DND-41 (cell line): ENCODE measurements at regions not wholly inside any gene's neighbourhood (a gene's known extent, or its start where the extent isn't known, plus 50 kb on each side); places are given as distances from the start of the nearest gene placed in this dataset.

Source experiments
- ATAC-seq: fragments of 200-7000 bp; cut with Tn5 transposase; 3 replicates; pipeline ENCODE4 v1.9.1; 2021; ENCODE audit warnings: low read depth; ENCODE audit not compliant: insufficient read depth
- DNase-seq: peaks from one replicate; pipeline ENCODE4 v3.0.0-alpha.2; 2020
- H2AFZ ChIP-seq: 2 replicates; pipeline ENCODE4 v1.6.0; 2012; ENCODE audit warnings: low read depth, low read length
- H3K27ac ChIP-seq: 2 replicates; pipeline ENCODE4 v1.5.1; 2012; ENCODE audit warnings: low read length, inconsistent platforms
- H3K27me3 ChIP-seq: fragments of 200-600 bp; sonication (generic); 2 replicates; pipeline ENCODE4 v1.6.0; 2012; ENCODE audit warnings: low read length, mild to moderate bottlenecking, inconsistent platforms; ENCODE audit not compliant: insufficient read depth, poor library complexity
- H3K36me3 ChIP-seq: 2 replicates; pipeline ENCODE4 v1.5.1; 2012; ENCODE audit warnings: low read length, inconsistent platforms; ENCODE audit not compliant: insufficient read depth
- H3K4me1 ChIP-seq: 2 replicates; pipeline ENCODE4 v1.5.1; 2012; ENCODE audit warnings: mild to moderate bottlenecking, low read length; ENCODE audit not compliant: insufficient read depth
- H3K4me2 ChIP-seq: 2 replicates; pipeline ENCODE4 v1.6.0; 2012; ENCODE audit warnings: mild to moderate bottlenecking, moderate library complexity, low read length, inconsistent platforms; ENCODE audit not compliant: insufficient read depth
- H3K4me3 ChIP-seq, 2 experiments: fragments of 200-600 bp in 1 of 2; shearing (Covaris generic) in 1 of 2; 2 replicates each; pipeline ENCODE4 v1.5.1; 2012 to 2016; ENCODE audit warnings: inconsistent platforms in 2 of 2, low read length in 2 of 2, mild to moderate bottlenecking in 2 of 2, low read depth in 1 of 2, moderate library complexity in 1 of 2
- H3K79me2 ChIP-seq: 2 replicates; pipeline ENCODE4 v1.6.0; 2012; ENCODE audit warnings: low read length, inconsistent platforms; ENCODE audit not compliant: insufficient read depth
- H3K9ac ChIP-seq: 2 replicates; pipeline ENCODE4 v1.6.0; 2012; ENCODE audit warnings: low read depth, mild to moderate bottlenecking, inconsistent platforms, low read length, moderate library complexity
- H3K9me3 ChIP-seq: 2 replicates; pipeline ENCODE4 v1.5.1; 2012; ENCODE audit warnings: low read length, moderate library complexity, mild to moderate bottlenecking, inconsistent platforms; ENCODE audit not compliant: insufficient read depth, severe bottlenecking
- H4K20me1 ChIP-seq: 2 replicates; pipeline ENCODE4 v1.6.0; 2012; ENCODE audit warnings: low read length; ENCODE audit not compliant: insufficient read depth
- CTCF ChIP-seq: IDR thresholded peaks from 2 replicates; pipeline ENCODE4 v1.5.1; 2012; ENCODE audit warnings: borderline replicate concordance, low read length, moderate library complexity, mild to moderate bottlenecking; ENCODE audit not compliant: poor library complexity, severe bottlenecking; ENCODE audit errors: extremely low read depth
- EZH2 ChIP-seq: IDR thresholded peaks from 3 replicates; pipeline ENCODE4 v1.6.1; 2012; ENCODE audit warnings: borderline replicate concordance, low read depth, mild to moderate bottlenecking, moderate library complexity, low read length, inconsistent platforms; ENCODE audit not compliant: severe bottlenecking

- no peak overlapping the region for H3K27ac ChIP-seq
- no peaks in the 10 kb centered on the region for H4K20me1 ChIP-seq
- no peak overlapping the region for H3K4me3 ChIP-seq
- H3K9ac ChIP-seq, result no peak overlapping the region
- no peaks in the 10 kb centered on the region for H3K4me1 ChIP-seq
- no peaks in the 10 kb centered on the region for H3K79me2 ChIP-seq
- no peaks in the 10 kb centered on the region for H3K36me3 ChIP-seq
- DNase-seq (no peak), ATAC-seq (no peak)
- H2AFZ ChIP-seq, result no peak overlapping the region
- no peaks in the 10 kb centered on the region for H3K27me3 ChIP-seq
- no peak overlapping the region for H3K4me2 ChIP-seq
- peaks cover 12% of the 10 kb centered on the region for H3K9me3 ChIP-seq
- TF ChIP-seq EZH2 (no peak), CTCF (no peak)
Observed at GRCh38 chr10:63986536-63986935, 465.3 kb downstream of the REEP3 start.

- no peaks in the 10 kb centered on the region for H3K79me2 ChIP-seq
- no peak overlapping the region for H2AFZ ChIP-seq
- H3K4me3 ChIP-seq, result no peak overlapping the region
- TF ChIP-seq CTCF (no peak), EZH2 (no peak)
- no peak overlapping the region for H3K9ac ChIP-seq
- H3K27ac ChIP-seq, result no peak overlapping the region
- ATAC-seq, result no peak
- no peaks in the 10 kb centered on the region for H3K27me3 ChIP-seq
- no peak for DNase-seq
- H3K9me3 ChIP-seq, result peaks cover 12% of the 10 kb centered on the region
- no peaks in the 10 kb centered on the region for H3K36me3 ChIP-seq
- no peaks in the 10 kb centered on the region for H3K4me1 ChIP-seq
- no peaks in the 10 kb centered on the region for H4K20me1 ChIP-seq
- H3K4me2 ChIP-seq, result no peak overlapping the region
Observed at GRCh38 chr10:63987212-63987611, 466.0 kb downstream of the REEP3 start.

- Histone ChIP-seq H3K4me1 (no peaks in the 10 kb centered on the region), H3K27me3 (no peaks in the 10 kb centered on the region), H2AFZ (no peak overlapping the region), H3K79me2 (no peaks in the 10 kb centered on the region), H3K36me3 (no peaks in the 10 kb centered on the region), H3K9ac (no peak overlapping the region), H4K20me1 (no peaks in the 10 kb centered on the region), H3K4me2 (no peak overlapping the region), H3K4me3 (no peak overlapping the region), H3K9me3 (peaks cover 4% of the 10 kb centered on the region), H3K27ac (no peak overlapping the region)
- TF ChIP-seq EZH2, result no peak
- ATAC-seq (no peak), DNase-seq (no peak)
Observed at GRCh38 chr10:63994371-63994770, 473.2 kb downstream of the REEP3 start.

- H3K36me3 ChIP-seq, result no peaks in the 10 kb centered on the region
- H3K9ac ChIP-seq, result no peak overlapping the region
- TF ChIP-seq CTCF (no peak), EZH2 (no peak)
- no peaks in the 10 kb centered on the region for H3K79me2 ChIP-seq
- H3K9me3 ChIP-seq, result no peaks in the 10 kb centered on the region
- no peaks in the 10 kb centered on the region for H4K20me1 ChIP-seq
- no peak overlapping the region for H3K4me3 ChIP-seq
- no peak overlapping the region for H3K4me2 ChIP-seq
- H3K27me3 ChIP-seq, result no peaks in the 10 kb centered on the region
- H2AFZ ChIP-seq, result no peak overlapping the region
- H3K4me1 ChIP-seq, result no peaks in the 10 kb centered on the region
- ATAC-seq, result no peak
- no peak overlapping the region for H3K27ac ChIP-seq
- DNase-seq, result no peak
Observed at GRCh38 chr10:64007157-64007556, 486.0 kb downstream of the REEP3 start.
